Nephron (organoid): ENCODE measurements at regions not wholly inside any gene's neighbourhood (a gene's known extent, or its start where the extent isn't known, plus 50 kb on each side); places are given as distances from the start of the nearest gene placed in this dataset.

Experiments used
- H3K27ac Mint-ChIP-seq, 3 experiments: 2 replicates each; pipeline ENCODE4 v1.8.0; 2020; ENCODE audit warnings: mixed read lengths in 3 of 3, mild to moderate bottlenecking in 2 of 3, moderate library complexity in 1 of 3
- H3K27me3 Mint-ChIP-seq: 2 replicates; pipeline ENCODE4 v1.8.0; 2021; ENCODE audit warnings: low read depth, mild to moderate bottlenecking, moderate library complexity, mixed read lengths
- H3K36me3 Mint-ChIP-seq: 2 replicates; pipeline ENCODE4 v1.8.0; 2020; ENCODE audit warnings: low read depth, mixed read lengths
- H3K4me1 Mint-ChIP-seq: 2 replicates; pipeline ENCODE4 v1.8.0; 2020; ENCODE audit warnings: mixed read lengths
- H3K4me3 Mint-ChIP-seq, 3 experiments: 2 replicates each; pipeline ENCODE4 v1.8.0; 2020; ENCODE audit warnings: mild to moderate bottlenecking in 3 of 3, mixed read lengths in 3 of 3, moderate library complexity in 2 of 3
- H3K9me3 Mint-ChIP-seq: 2 replicates; pipeline ENCODE4 v1.8.0; 2020; ENCODE audit warnings: mixed read lengths
- TF ChIP-seq, protein P1 (sequence below), 3 experiments: fragments of 200-600 bp; sonication (generic); IDR thresholded peaks; one replicate each; pipeline ENCODE4 v1.5.0; 2021; ENCODE audit warnings: antibody characterized with exemption in 3 of 3; ENCODE audit not compliant: unreplicated experiment in 3 of 3

DNA sequence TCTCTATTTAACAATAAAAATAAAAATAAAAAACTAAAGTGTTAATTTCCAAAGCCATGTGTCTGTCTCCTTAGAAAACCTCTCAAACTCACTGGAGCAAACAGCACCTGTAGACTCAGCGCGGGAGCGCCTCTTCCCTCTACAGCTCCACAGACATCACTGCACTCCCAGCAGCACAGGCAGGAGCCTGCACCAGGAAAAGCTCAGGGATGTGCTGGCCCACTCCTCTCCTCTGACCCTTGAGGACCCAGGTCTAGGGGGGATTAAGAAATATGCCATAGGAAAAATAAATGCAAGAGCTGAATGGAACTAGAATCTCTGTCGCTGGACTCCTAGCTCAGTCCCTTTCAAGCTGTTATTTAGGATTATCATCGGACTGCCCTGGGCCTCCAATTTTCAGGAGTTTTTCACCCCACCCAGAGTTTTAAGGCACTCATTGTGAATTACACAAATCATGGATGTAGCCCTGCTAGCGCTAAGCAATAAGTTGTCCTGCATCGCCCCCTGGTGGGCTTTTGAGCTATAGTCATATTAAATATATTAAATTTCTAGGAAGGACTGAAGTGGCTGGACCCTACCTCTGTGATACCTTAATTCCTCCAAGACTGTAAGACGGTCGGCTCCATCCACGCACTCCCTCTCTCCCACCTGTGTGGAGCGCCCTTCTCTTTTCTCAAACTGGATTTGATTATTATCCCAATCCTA is 333.9 kb downstream of the UQCRFS1 start:
- H3K9me3 Mint-ChIP-seq = no peaks in the 10 kb centered on the region
- H3K27ac Mint-ChIP-seq = peak overlapping the region in 1 of 3 experiments; percentile 14
- H3K4me3 Mint-ChIP-seq = no peak overlapping the region
- H3K4me1 Mint-ChIP-seq = peaks cover 29% of the 10 kb centered on the region
- H3K36me3 Mint-ChIP-seq = no peaks in the 10 kb centered on the region
- H3K27me3 Mint-ChIP-seq = peaks cover 28% of the 10 kb centered on the region
- TF ChIP-seq, protein P1, sequence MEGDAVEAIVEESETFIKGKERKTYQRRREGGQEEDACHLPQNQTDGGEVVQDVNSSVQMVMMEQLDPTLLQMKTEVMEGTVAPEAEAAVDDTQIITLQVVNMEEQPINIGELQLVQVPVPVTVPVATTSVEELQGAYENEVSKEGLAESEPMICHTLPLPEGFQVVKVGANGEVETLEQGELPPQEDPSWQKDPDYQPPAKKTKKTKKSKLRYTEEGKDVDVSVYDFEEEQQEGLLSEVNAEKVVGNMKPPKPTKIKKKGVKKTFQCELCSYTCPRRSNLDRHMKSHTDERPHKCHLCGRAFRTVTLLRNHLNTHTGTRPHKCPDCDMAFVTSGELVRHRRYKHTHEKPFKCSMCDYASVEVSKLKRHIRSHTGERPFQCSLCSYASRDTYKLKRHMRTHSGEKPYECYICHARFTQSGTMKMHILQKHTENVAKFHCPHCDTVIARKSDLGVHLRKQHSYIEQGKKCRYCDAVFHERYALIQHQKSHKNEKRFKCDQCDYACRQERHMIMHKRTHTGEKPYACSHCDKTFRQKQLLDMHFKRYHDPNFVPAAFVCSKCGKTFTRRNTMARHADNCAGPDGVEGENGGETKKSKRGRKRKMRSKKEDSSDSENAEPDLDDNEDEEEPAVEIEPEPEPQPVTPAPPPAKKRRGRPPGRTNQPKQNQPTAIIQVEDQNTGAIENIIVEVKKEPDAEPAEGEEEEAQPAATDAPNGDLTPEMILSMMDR (IDR thresholded peaks at IDR 0.05; ENCODE audit: unreplicated experiment in 3 of 3) = peak; percentile 72 to 83 (median 72)

DNA sequence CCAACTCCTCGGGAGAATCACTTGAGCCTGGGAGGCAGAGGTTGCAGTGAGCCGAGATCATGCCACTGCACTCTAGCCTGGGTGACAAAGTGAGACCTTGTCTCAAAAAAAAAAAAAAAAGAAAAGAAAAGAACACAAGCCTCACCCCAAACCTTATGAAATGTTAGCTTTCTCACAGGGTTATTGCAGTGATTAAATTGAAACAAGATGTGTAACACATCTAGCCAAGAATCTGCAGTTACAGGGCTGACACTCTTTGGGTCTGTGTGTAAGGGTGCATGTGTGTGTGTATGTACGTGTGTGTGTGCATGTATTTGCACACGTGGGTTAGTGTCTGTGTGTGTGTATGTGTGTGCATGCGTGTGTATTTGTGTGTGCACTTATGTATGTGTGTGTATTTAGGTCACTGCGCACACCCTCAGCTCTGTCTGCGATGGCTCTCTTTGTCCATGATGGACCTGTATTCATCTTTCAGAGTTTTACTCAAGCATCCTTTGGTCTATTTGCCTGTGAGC is 336.3 kb downstream of the UQCRFS1 start:
- Mint-ChIP-seq H3K4me3 (no peak overlapping the region), H3K4me1 (peaks cover 17% of the 10 kb centered on the region), H3K27ac (no peak overlapping the region), H3K36me3 (no peaks in the 10 kb centered on the region), H3K9me3 (no peaks in the 10 kb centered on the region), H3K27me3 (peaks cover 23% of the 10 kb centered on the region)
- TF ChIP-seq, protein P1 (IDR thresholded peaks at IDR 0.05; ENCODE audit: unreplicated experiment in 3 of 3) = no peak

DNA sequence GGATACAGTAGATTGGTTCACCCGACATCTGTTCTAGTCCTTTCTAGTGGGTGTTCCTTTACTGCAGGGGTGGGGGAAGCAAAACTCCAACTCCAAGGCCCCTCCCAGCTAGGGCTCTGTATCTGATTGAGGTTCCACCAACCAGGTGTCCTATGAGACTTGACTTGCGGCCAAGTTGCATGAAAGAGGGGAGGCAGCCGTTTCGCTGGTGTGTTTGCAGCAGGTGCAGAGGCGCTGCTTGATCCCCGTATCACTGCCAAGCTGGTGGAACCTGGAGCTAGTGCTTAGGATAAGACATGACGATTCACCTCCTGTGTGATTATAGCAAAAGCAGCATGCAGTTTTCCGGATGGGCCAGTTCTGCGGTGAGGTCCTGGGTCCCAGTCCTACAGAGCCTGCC is 338.2 kb downstream of the UQCRFS1 start:
- H3K4me1 Mint-ChIP-seq = peaks cover 6% of the 10 kb centered on the region
- H3K9me3 Mint-ChIP-seq = no peaks in the 10 kb centered on the region
- H3K4me3 Mint-ChIP-seq = no peak overlapping the region
- H3K36me3 Mint-ChIP-seq = no peaks in the 10 kb centered on the region
- TF ChIP-seq, protein P1 (IDR thresholded peaks at IDR 0.05; ENCODE audit: unreplicated experiment in 3 of 3) = no peak
- H3K27ac Mint-ChIP-seq = no peak overlapping the region
- H3K27me3 Mint-ChIP-seq = peaks cover 17% of the 10 kb centered on the region

DNA sequence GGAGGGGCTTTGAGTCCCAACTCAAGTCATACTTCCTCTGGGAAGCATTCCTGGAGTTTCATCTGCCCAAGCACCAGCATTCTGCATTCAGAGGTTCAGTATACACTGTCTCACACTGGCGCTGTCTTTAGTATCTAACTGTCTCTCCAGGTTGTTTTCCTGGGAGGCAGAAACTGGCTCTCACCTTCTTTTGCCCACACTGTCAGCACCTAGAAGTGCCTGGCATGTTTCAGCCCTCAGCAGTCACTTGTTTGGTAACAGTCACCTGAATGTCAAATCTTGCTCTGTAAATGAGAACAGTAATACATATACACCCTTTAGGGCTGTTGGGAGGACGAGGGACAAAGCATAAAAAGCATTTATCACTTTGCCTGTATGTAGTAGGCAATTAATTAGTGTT is 339.6 kb downstream of the UQCRFS1 start:
- Mint-ChIP-seq H3K27ac (no peak overlapping the region), H3K4me3 (no peak overlapping the region), H3K9me3 (no peaks in the 10 kb centered on the region), H3K4me1 (no peaks in the 10 kb centered on the region), H3K27me3 (peaks cover 20% of the 10 kb centered on the region), H3K36me3 (no peaks in the 10 kb centered on the region)
- TF ChIP-seq, protein P1 (IDR thresholded peaks at IDR 0.05; ENCODE audit: unreplicated experiment in 3 of 3) = no peak

DNA sequence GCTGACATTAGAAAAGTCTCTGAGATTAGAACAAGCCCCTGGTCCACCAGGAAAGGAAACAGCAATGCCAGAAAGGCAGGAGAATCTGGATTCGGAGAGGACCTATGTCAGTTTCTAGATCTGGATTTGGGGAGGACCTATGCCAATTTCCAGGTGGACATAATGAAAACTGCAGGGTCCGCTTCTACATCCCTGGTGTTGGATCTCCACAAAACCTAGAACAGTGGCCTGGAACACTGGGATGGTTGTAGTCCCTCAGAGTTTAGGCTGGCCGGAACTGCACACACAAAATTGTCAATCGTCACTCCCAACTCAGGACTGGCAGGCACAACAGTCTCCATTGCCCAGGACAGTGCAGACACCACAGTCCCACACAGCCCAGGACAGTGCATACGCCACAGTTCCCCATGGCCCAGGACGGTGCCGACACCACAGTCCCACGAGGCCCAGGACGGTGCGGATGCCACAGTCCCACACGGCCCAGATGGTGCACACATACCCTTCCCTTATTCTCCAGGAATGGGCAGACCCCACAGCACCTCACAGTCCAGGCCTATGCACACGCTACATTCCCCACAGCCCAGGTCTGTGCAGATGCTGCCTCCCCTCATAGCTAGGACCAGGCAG is 341.7 kb downstream of the UQCRFS1 start:
- Mint-ChIP-seq H3K27me3 (peaks cover 10% of the 10 kb centered on the region), H3K27ac (no peak overlapping the region), H3K4me1 (no peaks in the 10 kb centered on the region), H3K9me3 (no peaks in the 10 kb centered on the region), H3K4me3 (no peak overlapping the region), H3K36me3 (no peaks in the 10 kb centered on the region)
- TF ChIP-seq, protein P1 (IDR thresholded peaks at IDR 0.05; ENCODE audit: unreplicated experiment in 3 of 3) = no peak
